Islet precursor cell (in vitro differentiated cells): ENCODE measurements at regions not wholly inside any gene's neighbourhood (a gene's known extent, or its start where the extent isn't known, plus 50 kb on each side); places are given as distances from the start of the nearest gene placed in this dataset.
A peak's percentile ranks its signal among the peaks of the same experiment; 100 is the strongest.
"Not testable (repeated sequence)": the region's sequence is repeated elsewhere in the genome, so short reads cannot be mapped to it uniquely, and the experiment has no call there.

Source experiments
- DNase-seq: peaks from one replicate; pipeline ENCODE4 v3.0.0-alpha.2; 2018

GRCh38 chr5:87780831-87781760 lies 368.4 kb upstream of the CCNH start:
- peak; percentile 86 for DNase-seq

DNA sequence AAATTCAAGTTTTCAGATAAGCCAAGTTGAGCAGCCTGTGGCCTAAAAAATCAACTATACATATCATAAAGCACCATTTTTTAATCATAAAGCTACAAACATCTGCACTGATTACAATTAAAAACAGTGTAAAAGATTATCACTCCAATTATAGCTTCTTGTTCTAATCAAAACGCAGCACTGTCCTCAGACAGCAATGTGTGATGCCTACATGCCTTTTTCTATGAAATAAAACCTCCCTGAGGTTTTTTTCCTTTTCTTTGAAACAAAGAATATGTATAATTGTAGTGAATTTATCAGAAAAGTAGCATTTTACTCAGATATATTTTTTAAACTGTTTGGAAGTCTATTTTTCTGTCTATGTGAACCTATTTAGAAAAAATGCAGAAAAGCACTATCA lies 366.1 kb upstream of the CCNH start:
- DNase-seq, result no peak

DNA sequence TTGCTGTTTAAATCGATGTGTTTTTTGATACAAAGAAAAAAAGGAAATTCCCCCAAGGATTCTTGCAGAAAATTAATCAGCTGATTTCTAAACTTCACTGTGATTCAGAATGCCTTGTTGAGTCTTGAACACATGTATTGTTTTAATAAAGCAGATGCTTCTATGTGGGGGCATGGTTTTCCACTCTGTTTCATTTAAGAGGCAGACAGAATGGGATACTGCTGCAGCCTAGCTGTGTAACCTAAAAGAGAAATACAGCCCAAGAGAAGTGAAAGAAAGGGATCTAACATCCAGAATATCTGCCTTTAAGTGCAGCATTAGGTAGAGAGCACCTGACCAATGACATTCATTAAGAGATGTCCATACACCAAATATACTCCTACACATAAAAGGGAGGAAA lies 365.1 kb upstream of the CCNH start:
- no peak for DNase-seq

DNA sequence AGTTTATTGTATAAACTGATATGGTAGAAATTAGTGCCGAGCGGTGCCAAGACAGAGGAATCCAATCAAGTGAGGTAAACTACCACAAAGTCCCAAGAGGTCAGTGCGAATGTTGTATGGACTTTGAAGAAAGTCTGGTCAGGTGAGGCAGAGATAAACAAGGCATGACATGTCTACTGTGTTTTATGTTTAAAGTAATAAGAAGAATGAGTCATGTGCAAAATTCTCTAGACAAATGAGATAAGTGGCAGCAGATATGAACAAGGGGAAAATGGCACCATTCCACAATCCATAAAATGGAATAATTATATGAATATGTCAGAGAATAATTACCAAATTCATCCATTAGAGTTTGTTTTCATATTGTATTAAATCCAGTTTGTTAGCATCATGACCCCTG lies 364.1 kb upstream of the CCNH start:
- DNase-seq, result no peak

DNA sequence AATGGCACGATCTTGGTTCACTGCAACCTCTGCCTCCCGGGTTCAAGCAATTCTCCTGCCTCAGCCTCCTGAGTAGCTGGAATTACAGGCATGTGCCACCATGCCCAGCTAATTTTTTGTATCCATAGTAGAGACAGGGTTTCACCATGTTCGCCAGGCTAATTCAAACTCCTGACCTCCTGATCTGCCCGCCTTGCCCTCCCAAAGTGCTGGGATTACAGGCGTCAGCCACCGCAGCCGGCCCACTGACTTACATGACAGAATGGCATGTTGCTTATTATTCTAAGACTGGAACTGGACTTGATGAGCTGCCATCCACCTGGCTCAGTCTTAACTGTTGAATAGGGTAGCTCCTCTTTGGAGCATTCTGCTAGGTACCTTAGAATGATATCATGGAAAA lies 363.6 kb upstream of the CCNH start:
- not testable (repeated sequence) for DNase-seq

- no peak for DNase-seq
Measured at GRCh38 chr5:87775228-87775627, 362.5 kb upstream of the CCNH start.

GRCh38 chr5:87774804-87775203 lies 362.1 kb upstream of the CCNH start:
- no peak for DNase-seq

- DNase-seq, result no peak
Measured at GRCh38 chr5:87770601-87771121, 357.9 kb upstream of the CCNH start.

DNA sequence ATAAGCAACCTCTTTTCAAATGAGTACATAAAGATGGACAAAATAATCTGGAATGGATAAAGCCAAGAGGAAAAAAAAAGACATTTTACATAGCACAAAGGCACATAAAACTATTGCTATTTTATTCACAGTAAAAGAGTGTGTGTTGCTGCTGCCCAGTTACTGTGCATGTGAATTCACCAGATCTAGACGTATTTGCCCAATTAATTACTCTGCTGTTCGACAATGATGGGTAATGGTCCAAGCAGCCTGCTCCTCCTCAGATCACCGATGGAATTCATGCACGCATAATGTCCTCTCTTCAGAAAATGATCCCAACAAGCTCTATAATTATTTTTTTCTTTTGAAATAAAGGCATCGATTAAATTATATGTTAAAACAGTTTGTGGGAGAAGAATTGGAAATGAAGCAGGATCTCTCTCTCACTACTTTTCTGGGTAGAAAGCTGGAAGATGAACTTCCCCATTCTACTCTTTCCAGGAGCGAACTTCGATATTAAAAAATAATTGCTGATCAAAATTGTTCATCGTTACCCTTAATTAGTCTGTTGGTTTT lies 357.4 kb upstream of the CCNH start:
- no peak for DNase-seq

GRCh38 chr5:87769157-87769556 lies 356.4 kb upstream of the CCNH start:
- DNase-seq, result no peak

DNA sequence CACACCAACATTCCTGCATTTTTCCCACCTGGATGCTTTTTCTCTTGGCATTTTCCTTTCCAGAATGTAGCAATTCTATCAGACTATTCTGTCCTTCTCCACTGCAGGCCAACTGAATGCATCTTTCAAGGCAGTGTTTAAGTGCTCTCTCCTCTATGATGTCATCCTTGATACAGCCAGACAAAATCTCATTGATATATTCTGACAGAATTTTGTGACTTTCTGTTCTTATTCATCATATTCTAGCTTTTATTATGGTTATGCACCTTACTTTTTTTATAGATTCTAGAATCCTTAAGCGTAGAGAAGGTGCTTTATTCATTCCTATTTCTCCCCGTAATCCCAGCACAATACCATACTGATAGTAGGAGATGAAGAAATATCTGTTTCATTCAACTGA lies 355.5 kb upstream of the CCNH start:
- no peak for DNase-seq

- DNase-seq, result no peak
Measured at GRCh38 chr5:87765009-87765408, 352.3 kb upstream of the CCNH start.

GRCh38 chr5:87762631-87763030 lies 349.9 kb upstream of the CCNH start:
- no peak for DNase-seq

DNA sequence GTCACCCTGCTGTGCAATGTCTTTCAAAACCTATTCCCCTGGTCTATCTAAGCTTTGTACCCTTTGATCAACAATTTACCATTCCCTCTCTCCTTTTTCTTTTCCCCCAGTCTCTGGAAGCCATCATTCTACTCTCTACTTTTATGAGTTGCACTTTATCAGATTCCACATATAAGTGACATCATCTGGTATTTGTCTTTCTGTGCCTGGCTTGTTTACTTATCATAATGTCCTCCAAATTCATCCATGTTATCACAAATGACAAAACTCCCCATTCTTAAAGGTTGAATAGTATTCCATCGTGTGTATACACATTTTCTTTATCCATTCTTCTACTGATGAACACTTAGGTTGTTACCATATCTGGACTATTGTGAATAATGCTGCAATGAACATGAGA lies 344.2 kb upstream of the CCNH start:
- DNase-seq, result no peak

- DNase-seq, result no peak
Measured at GRCh38 chr5:87755360-87755759, 342.6 kb upstream of the CCNH start.

DNA sequence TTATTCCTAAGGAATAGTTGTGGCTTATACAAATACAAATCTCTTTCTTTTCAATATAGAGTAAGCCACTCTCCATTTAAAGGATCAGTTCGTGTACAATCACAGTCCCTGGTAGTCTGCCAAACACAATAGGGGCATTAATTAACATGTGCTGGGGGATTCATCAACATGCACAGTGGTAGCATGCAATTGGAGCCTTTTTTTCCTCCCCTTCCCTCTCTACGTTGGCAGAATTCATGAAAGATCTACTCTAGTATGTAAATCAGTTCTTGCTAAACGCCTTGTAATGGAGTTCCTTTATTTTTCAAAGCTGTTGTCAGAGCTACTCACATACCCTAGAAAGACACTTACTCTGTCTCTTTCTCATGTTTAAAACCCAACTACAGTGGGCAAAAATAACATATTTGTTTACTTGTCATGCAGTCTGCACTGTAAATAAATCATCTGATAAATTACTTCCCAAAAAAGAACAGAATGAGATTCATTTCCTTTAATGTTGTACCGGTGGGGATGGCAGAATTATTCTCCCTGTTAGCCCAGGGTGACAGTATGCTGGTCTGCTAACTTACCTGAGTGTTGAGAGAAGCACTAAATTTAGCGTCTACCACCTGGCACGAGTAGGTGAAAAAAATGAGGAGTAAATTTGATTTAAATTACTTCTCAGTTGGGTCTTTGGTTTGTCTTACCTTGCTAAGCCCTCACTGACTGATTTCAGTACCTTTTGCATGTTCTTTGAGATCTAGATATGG lies 341.5 kb upstream of the CCNH start:
- no peak for DNase-seq

DNA sequence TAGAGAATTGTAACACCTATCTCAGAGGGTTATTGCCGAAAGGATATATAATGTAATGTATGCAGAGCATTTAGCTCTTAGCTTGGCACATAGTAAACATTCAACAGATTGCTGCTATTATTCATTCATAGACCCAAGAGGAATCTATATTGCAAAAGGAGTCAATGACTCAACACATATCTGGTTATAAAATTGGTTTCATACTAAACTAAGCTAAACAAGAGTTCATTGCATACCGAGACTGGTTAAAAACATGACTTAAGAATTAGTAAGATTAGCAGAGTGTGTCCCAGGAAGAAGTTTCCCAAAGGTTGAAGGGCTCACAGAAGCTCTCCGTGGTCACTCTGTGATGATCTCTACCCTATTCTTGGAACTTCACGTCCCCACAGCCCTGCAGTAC lies 339.6 kb upstream of the CCNH start:
- DNase-seq, result no peak

GRCh38 chr5:87751824-87752223 lies 339.1 kb upstream of the CCNH start:
- DNase-seq, result no peak

DNA sequence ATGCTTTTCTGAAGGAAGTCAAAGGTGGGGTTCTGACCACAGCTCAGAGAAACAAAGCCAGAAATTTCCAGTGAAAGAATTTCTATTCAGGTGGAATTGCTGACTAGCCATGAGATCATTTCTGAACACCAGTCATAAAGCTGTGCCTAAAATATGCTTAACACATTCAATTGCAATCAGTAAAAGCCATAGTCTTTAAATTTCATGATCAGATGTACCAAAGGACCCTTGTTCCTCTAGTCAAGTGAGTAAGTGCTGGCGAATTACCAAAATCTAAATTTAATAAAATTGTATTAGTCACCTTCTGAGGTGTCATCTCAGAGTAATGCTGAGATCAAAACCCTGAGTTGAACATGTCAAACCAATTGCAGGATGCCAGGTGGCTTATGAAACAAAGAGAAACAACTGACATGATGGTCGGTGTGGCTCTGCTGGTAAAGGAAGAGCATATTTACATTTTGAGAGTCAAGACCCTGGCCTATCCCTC lies 334.2 kb upstream of the CCNH start:
- DNase-seq, result no peak

- no peak for DNase-seq
Measured at GRCh38 chr5:87746341-87746740, 333.6 kb upstream of the CCNH start.

DNA sequence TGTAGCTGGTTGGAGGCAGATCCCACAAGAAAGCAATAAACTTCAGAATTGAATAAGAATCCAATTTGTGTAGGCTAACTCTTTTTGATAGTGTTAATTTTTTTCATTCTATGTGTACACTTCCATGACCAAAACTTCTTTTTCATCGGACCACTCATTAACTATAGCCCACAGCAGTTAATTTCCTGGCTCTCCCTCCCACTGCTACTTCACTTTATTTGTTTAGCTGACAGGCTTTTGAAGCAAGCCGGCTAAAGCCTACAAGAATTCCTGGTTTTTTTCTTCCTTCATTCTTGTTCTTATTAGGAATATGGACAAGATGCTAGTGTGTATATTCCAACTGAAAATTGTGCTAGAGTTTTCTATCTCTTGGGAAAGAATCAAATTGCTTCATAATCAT lies 329.2 kb upstream of the CCNH start:
- no peak for DNase-seq

GRCh38 chr5:87735923-87736322 lies 323.2 kb upstream of the CCNH start:
- no peak for DNase-seq

GRCh38 chr5:87733897-87734296 lies 321.2 kb upstream of the CCNH start:
- DNase-seq, result no peak
